Activated naive CD4-positive, alpha-beta T cell treated with anti-CD3 and anti-CD28 coated beads, Interleukin-2, amount 50 U/mL, for 72 hours (primary cell): ENCODE measurements at regions not wholly inside any gene's neighbourhood (a gene's known extent, or its start where the extent isn't known, plus 50 kb on each side); places are given as distances from the start of the nearest gene placed in this dataset.

Experiments
- ATAC-seq, 2 donors: fragments of 150-1000 bp; cut with Tn5 transposase; 2 replicates each; pipeline ENCODE4 v1.10.0; 2021; ENCODE audit warnings: mild to moderate bottlenecking in 2 of 2, moderate library complexity in 2 of 2
- DNase-seq, 2 donors: peaks; one replicate each; pipeline ENCODE4 v3.0.0; 2021 to 2022; ENCODE audit warnings: low spot score in 2 of 2
- H3K27ac Mint-ChIP-seq, 2 donors: one replicate each; pipeline ENCODE4 v1.8.0; 2022; ENCODE audit warnings: mild to moderate bottlenecking in 2 of 2, mixed read lengths in 2 of 2
- H3K36me3 Mint-ChIP-seq, 2 donors: one replicate each; pipeline ENCODE4 v1.8.0; 2022; ENCODE audit warnings: mixed read lengths in 2 of 2
- H3K9me3 Mint-ChIP-seq, 2 donors: one replicate each; pipeline ENCODE4 v1.8.0; 2022; ENCODE audit warnings: mixed read lengths in 2 of 2

DNA sequence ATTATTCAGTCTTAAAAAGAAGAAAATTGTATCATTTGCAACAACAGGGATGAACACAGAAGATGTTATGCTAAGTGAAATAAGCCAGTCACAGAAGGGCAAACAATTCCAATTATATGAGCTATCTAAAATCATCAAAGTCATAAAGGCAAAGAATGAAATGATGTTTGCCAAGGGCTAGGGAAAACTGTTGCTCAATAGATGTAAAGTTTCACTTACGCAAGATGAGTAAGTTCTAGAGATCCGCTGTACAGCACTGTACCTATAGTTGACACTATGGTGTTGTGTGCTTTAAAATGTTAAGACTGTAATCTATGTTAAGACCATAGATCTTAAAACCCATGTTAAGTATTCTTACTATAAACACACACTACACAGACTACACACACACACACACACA lies 904.6 kb upstream of the LRRN3 start:
- Mint-ChIP-seq H3K9me3 (peaks cover 7 to 10% of the 10 kb centered on the region in 2 donors), H3K36me3 (peaks cover 0 to 6% of the 10 kb centered on the region in 2 donors), H3K27ac (no peak overlapping the region)
- ATAC-seq: no peak
- DNase-seq: no peak

GRCh38 chr7:110187877-110188554 lies 902.9 kb upstream of the LRRN3 start:
- DNase-seq (no peak), ATAC-seq (no peak)
- Mint-ChIP-seq H3K36me3 (peaks cover 0 to 6% of the 10 kb centered on the region in 2 donors), H3K27ac (no peak overlapping the region), H3K9me3 (peaks cover 7 to 10% of the 10 kb centered on the region in 2 donors)

DNA sequence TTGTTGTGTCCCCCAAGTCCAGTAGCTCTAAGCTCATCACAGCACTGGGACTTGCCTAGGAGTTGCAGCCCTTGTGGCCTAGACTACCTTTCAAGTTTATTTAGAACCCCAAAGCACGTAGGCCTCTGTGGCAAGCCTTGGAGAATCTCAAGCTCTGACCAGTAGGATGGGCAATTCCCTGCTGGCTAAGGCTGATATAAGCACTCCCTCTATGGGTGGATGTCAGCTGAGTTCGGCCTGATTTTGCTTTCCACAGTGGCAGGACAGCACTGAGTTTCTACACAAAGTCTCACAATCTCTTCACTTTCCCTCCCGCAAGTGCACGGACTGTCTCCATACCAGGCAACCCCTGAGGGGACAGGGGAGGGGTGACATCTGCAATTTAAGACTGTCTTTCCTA lies 886.4 kb upstream of the LRRN3 start:
- ATAC-seq (no peak), DNase-seq (no peak)
- Mint-ChIP-seq H3K36me3 (peaks cover 0 to 5% of the 10 kb centered on the region in 2 donors), H3K9me3 (no peaks in the 10 kb centered on the region), H3K27ac (no peak overlapping the region)

- DNase-seq (no peak), ATAC-seq (no peak)
- Mint-ChIP-seq H3K27ac (peak overlapping the region in 1 of 2 donors; percentile 5), H3K36me3 (peaks cover 0 to 5% of the 10 kb centered on the region in 2 donors), H3K9me3 (no peaks in the 10 kb centered on the region)
These were observed 885.0 kb upstream of the LRRN3 start for GRCh38 chr7:110205899-110206298.

DNA sequence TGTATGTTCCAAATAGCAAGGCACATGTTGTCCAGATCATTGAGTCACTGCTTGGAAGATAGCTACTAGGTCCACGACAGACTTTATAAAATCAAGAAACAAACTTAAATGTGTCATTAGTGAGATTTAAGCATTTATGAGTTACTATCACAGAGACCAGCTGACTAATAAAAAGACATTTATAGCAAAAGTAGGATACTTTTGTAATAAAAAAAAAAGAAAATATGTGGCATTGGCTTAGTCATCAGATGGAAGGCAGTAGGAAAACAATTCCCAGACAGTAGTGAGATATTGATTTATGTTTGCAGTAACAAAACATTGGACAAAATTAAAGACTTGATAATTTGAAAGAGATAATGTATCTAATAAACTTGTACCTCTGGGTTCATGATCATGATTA lies 881.0 kb upstream of the LRRN3 start:
- peaks cover 8 to 11% of the 10 kb centered on the region in 2 donors for H3K9me3 Mint-ChIP-seq
- no peak for DNase-seq
- no peak overlapping the region for H3K27ac Mint-ChIP-seq
- peaks cover 6 to 10% of the 10 kb centered on the region in 2 donors for H3K36me3 Mint-ChIP-seq
- no peak for ATAC-seq

- DNase-seq (no peak), ATAC-seq (no peak)
- no peak overlapping the region for H3K27ac Mint-ChIP-seq
- peaks cover 6 to 8% of the 10 kb centered on the region in 2 donors for H3K36me3 Mint-ChIP-seq
- peaks cover 11 to 16% of the 10 kb centered on the region in 2 donors for H3K9me3 Mint-ChIP-seq
These were observed 879.9 kb upstream of the LRRN3 start for GRCh38 chr7:110210941-110211608.

- Mint-ChIP-seq H3K36me3 (no peaks in the 10 kb centered on the region), H3K27ac (no peak overlapping the region), H3K9me3 (no peaks in the 10 kb centered on the region)
- no peak for DNase-seq
- no peak for ATAC-seq
These were observed 866.3 kb upstream of the LRRN3 start for GRCh38 chr7:110224643-110225042.

GRCh38 chr7:110246118-110246517 lies 844.8 kb upstream of the LRRN3 start:
- no peak for ATAC-seq
- Mint-ChIP-seq H3K27ac (no peak overlapping the region), H3K36me3 (no peaks in the 10 kb centered on the region), H3K9me3 (peaks cover 0 to 4% of the 10 kb centered on the region in 2 donors)
- DNase-seq: no peak

- Mint-ChIP-seq H3K9me3 (no peaks in the 10 kb centered on the region), H3K36me3 (no peaks in the 10 kb centered on the region), H3K27ac (no peak overlapping the region)
- DNase-seq (no peak), ATAC-seq (no peak)
These were observed 837.8 kb upstream of the LRRN3 start for GRCh38 chr7:110253093-110253492.

GRCh38 chr7:110257673-110258072 lies 833.3 kb upstream of the LRRN3 start:
- Mint-ChIP-seq H3K9me3 (no peaks in the 10 kb centered on the region), H3K27ac (no peak overlapping the region), H3K36me3 (no peaks in the 10 kb centered on the region)
- ATAC-seq (no peak), DNase-seq (no peak)

DNA sequence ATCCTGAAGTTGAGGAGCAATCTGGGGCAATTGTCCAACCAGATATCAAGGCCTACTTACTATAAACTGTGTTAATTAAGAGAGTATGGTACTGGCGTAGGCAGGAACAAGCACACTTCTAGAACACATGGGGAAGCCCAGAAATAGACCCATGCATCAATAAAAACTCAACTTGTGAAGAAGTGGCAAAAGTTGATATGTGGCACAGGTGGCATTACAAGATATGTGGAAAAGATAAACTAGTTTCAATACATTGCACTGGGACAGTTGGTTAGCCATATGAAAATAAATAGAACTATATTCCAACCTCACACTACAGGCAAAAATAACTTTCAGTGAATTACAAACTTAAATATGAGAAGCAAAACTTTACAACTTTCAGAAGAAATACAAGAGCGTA lies 828.7 kb upstream of the LRRN3 start:
- H3K9me3 Mint-ChIP-seq: no peaks in the 10 kb centered on the region
- H3K36me3 Mint-ChIP-seq: no peaks in the 10 kb centered on the region
- DNase-seq: no peak
- no peak overlapping the region for H3K27ac Mint-ChIP-seq
- no peak for ATAC-seq

DNA sequence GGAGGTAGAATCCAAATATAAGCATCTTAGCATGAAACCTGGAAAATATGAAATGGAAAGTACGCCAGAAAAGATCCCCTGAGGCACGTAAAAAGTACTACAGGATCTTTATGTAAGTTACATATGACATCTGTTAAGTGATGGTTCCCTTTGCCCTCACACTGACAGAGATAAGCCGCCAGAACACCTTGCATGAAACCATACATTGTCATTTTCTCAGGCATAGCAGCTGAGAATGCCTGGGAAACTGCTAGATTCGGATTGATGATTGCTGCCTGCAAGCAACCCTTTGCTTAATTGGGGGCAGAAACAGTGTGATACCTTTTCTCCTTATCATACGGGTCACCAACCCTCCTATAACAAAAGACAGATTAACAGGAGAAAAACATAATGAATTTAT lies 826.6 kb upstream of the LRRN3 start:
- DNase-seq (no peak), ATAC-seq (no peak)
- Mint-ChIP-seq H3K27ac (no peak overlapping the region), H3K9me3 (no peaks in the 10 kb centered on the region), H3K36me3 (no peaks in the 10 kb centered on the region)

GRCh38 chr7:110281362-110281761 lies 809.6 kb upstream of the LRRN3 start:
- no peaks in the 10 kb centered on the region for H3K9me3 Mint-ChIP-seq

GRCh38 chr7:110283056-110283455 lies 807.9 kb upstream of the LRRN3 start:
- Mint-ChIP-seq H3K27ac (no peak overlapping the region), H3K36me3 (no peaks in the 10 kb centered on the region), H3K9me3 (no peaks in the 10 kb centered on the region)
- no peak for DNase-seq
- no peak for ATAC-seq

More at GRCh38 chr7:110281362-110281761, 809.6 kb upstream of the LRRN3 start:
- no peak for ATAC-seq
- no peak overlapping the region for H3K27ac Mint-ChIP-seq
- H3K36me3 Mint-ChIP-seq: no peaks in the 10 kb centered on the region
- no peak for DNase-seq

DNA sequence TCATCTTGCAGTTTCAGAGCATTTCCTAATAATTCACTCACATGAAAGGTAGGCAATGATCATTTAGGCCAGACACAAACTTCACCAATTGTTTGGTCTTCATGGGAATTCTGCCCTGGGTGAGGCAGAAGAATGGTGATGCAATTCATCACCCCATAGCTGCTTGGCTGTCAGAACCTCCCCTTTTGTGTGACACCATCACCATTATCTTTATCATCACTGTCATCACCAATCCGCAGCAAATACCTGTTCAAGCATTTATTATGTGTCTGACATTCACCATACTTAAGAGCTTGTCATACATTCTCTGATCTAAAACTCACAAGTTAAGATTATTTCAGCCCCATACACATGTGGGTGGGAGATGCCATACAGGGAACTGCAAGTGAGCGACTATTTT lies 799.5 kb upstream of the LRRN3 start:
- Mint-ChIP-seq H3K9me3 (no peaks in the 10 kb centered on the region), H3K36me3 (no peaks in the 10 kb centered on the region), H3K27ac (no peak overlapping the region)
- ATAC-seq: no peak
- no peak for DNase-seq

- no peak for ATAC-seq
- H3K9me3 Mint-ChIP-seq: no peaks in the 10 kb centered on the region
- H3K36me3 Mint-ChIP-seq: no peaks in the 10 kb centered on the region
- no peak overlapping the region for H3K27ac Mint-ChIP-seq
- DNase-seq: no peak
These were observed 794.6 kb upstream of the LRRN3 start for GRCh38 chr7:110296321-110296720.

GRCh38 chr7:110307776-110308175 lies 783.2 kb upstream of the LRRN3 start:
- Mint-ChIP-seq H3K9me3 (peaks cover 0 to 13% of the 10 kb centered on the region in 2 donors), H3K27ac (no peak overlapping the region), H3K36me3 (no peaks in the 10 kb centered on the region)
- ATAC-seq: no peak
- no peak for DNase-seq

DNA sequence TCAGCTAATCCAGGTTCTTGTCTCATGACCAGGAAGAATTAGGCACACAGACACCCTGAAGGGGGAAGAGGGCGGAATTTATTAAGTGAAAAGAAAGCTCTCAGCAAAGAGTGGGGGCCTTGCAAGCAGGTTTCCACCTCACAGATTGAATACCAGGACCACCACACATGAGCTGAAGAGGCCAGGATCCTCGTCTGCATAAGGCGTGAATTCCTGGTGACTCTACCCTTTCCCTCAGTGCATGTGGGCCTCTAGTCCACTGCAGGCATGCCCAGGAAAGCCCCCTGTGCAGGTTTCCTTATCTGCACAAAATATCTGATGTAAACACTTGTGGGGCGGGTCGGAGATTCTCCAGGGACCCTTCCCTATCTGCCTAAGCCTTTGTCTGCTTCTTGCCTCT lies 782.1 kb upstream of the LRRN3 start:
- ATAC-seq (no peak), DNase-seq (no peak)
- Mint-ChIP-seq H3K27ac (no peak overlapping the region), H3K36me3 (no peaks in the 10 kb centered on the region), H3K9me3 (peaks cover 0 to 13% of the 10 kb centered on the region in 2 donors)
